Thoracic aorta (tissue), 2 donors: ENCODE measurements at regions not wholly inside any gene's neighbourhood (a gene's known extent, or its start where the extent isn't known, plus 50 kb on each side); places are given as distances from the start of the nearest gene placed in this dataset.
A peak's percentile ranks its signal among the peaks of the same experiment; 100 is the strongest.

ENCODE experiments used
- ATAC-seq: fragments of 150-250 bp; one replicate; pipeline ENCODE4 v1.8.0; 2017; ENCODE audit warnings: low read depth; ENCODE audit not compliant: insufficient number of reproducible peaks, low FRiP score
- DNase-seq: peaks from one replicate; pipeline ENCODE4 v3.0.0-alpha.2; 2020; ENCODE audit warnings: low spot score
- H3K27ac ChIP-seq, 2 donors: fragments of 200-600 bp; sonication (generic); 1 replicate in 1 of 2; 2 replicates in 1 of 2; pipeline ENCODE4 v1.5.1; 2016; ENCODE audit warnings: mild to moderate bottlenecking in 2 of 2, moderate library complexity in 2 of 2
- H3K27me3 ChIP-seq: fragments of 200-600 bp; sonication (generic); replicated peaks from 2 replicates; pipeline ENCODE4 v1.6.0; 2016; ENCODE audit warnings: mild to moderate bottlenecking; ENCODE audit not compliant: insufficient read depth
- H3K36me3 ChIP-seq: fragments of 200-600 bp; sonication (generic); one replicate; pipeline ENCODE4 v1.5.1; 2016
- H3K4me1 ChIP-seq, 2 donors: fragments of 200-600 bp; sonication (generic); 1 replicate in 1 of 2; 2 replicates in 1 of 2; pipeline versions ENCODE4 v1.5.1 to v1.6.0; 2016; ENCODE audit warnings: low read depth in 2 of 2, mild to moderate bottlenecking in 1 of 2; ENCODE audit not compliant: control insufficient read depth in 1 of 2
- H3K4me3 ChIP-seq: fragments of 200-600 bp; sonication (generic); 2 replicates; pipeline ENCODE4 v1.5.1; 2016; ENCODE audit warnings: mild to moderate bottlenecking
- H3K9me3 ChIP-seq: fragments of 200-600 bp; sonication (generic); 2 replicates; pipeline ENCODE4 v1.5.1; 2016
- CTCF ChIP-seq: fragments of 200-600 bp; sonication (generic); IDR thresholded peaks from one replicate; pipeline ENCODE4 v1.5.1; 2019; ENCODE audit warnings: antibody characterized with exemption

- ATAC-seq (peak; percentile 21), DNase-seq (no peak)
- no peaks in the 10 kb centered on the region for H3K27me3 ChIP-seq
- H3K4me1 ChIP-seq, result peaks cover 13 to 25% of the 10 kb centered on the region in 2 donors
- no peak for TF ChIP-seq CTCF
- H3K36me3 ChIP-seq, result no peaks in the 10 kb centered on the region
- no peaks in the 10 kb centered on the region for H3K9me3 ChIP-seq
- H3K4me3 ChIP-seq, result no peak overlapping the region
- peak overlapping the region; percentile 21 to 51 for H3K27ac ChIP-seq
These were observed 478.5 kb upstream of the DEPDC1 start for GRCh38 chr1:68975212-68975933.

- H3K27ac ChIP-seq, result no peak overlapping the region
- no peak for TF ChIP-seq CTCF
- H3K36me3 ChIP-seq, result no peaks in the 10 kb centered on the region
- no peaks in the 10 kb centered on the region for H3K27me3 ChIP-seq
- no peaks in the 10 kb centered on the region for H3K9me3 ChIP-seq
- H3K4me1 ChIP-seq, result peaks cover 13 to 25% of the 10 kb centered on the region in 2 donors
- no peak for DNase-seq
- no peak for ATAC-seq
- H3K4me3 ChIP-seq, result no peak overlapping the region
These were observed 480.2 kb upstream of the DEPDC1 start for GRCh38 chr1:68976916-68977610.

- no peaks in the 10 kb centered on the region for H3K9me3 ChIP-seq
- no peak for TF ChIP-seq CTCF
- no peaks in the 10 kb centered on the region for H3K27me3 ChIP-seq
- H3K4me3 ChIP-seq, result no peak overlapping the region
- peaks cover 0 to 10% of the 10 kb centered on the region in 2 donors for H3K4me1 ChIP-seq
- DNase-seq (no peak), ATAC-seq (peak; percentile 19)
- no peaks in the 10 kb centered on the region for H3K36me3 ChIP-seq
- H3K27ac ChIP-seq, result no peak overlapping the region
These were observed 483.0 kb upstream of the DEPDC1 start for GRCh38 chr1:68979891-68980290.

- DNase-seq (no peak), ATAC-seq (no peak)
- H3K4me1 ChIP-seq, result no peaks in the 10 kb centered on the region
- no peak for TF ChIP-seq CTCF
- H3K9me3 ChIP-seq, result peaks cover 3% of the 10 kb centered on the region
- no peak overlapping the region for H3K27ac ChIP-seq
- H3K4me3 ChIP-seq, result no peak overlapping the region
- no peaks in the 10 kb centered on the region for H3K36me3 ChIP-seq
- H3K27me3 ChIP-seq, result no peaks in the 10 kb centered on the region
These were observed 487.4 kb upstream of the DEPDC1 start for GRCh38 chr1:68984289-68984688.

- H3K27ac ChIP-seq, result no peak overlapping the region
These were observed 497.2 kb upstream of the DEPDC1 start for GRCh38 chr1:68994096-68994495.

More at GRCh38 chr1:68994096-68994495, 497.2 kb upstream of the DEPDC1 start:
- peaks cover 3% of the 10 kb centered on the region for H3K9me3 ChIP-seq
- no peak for DNase-seq
- no peaks in the 10 kb centered on the region for H3K27me3 ChIP-seq
- H3K4me1 ChIP-seq, result no peaks in the 10 kb centered on the region
- TF ChIP-seq CTCF, result no peak
- no peaks in the 10 kb centered on the region for H3K36me3 ChIP-seq
- no peak for ATAC-seq
- no peak overlapping the region for H3K4me3 ChIP-seq
